Endothelial cell of umbilical vein (primary cell): ENCODE measurements at regions not wholly inside any gene's neighbourhood (a gene's known extent, or its start where the extent isn't known, plus 50 kb on each side); places are given as distances from the start of the nearest gene placed in this dataset.

ENCODE experiments used
- BruUV-seq: library from RNA; stranded (reverse); fragments of 400-500 nt; replicated peaks from 2 replicates; lab custom pipeline; 2021; lab: Mats Ljungman, UMichigan
- CTCF ChIA-PET: fragments of 300-600, 350-600 bp; sonication (Branson Sonifier 250); formaldehyde crosslinking; loops from one replicate; lab custom pipeline; 2021; ENCODE audit warnings: antibody characterized with exemption, inconsistent platforms; lab: Charles Lee
- POLR2A ChIA-PET: fragments of 300-600, 350-600 bp; sonication (Branson Sonifier 250); formaldehyde crosslinking; loops from one replicate; lab custom pipeline; 2021; ENCODE audit warnings: antibody characterized with exemption, inconsistent platforms; lab: Charles Lee
- DNase-seq: peaks from one replicate; pipeline ENCODE4 v3.0.0-alpha.2; 2011; ENCODE audit warnings: low read depth, low spot score
- FAIRE-seq: peaks from 2 replicates; lab custom pipeline; 2011; peaks lifted over from hg19 to GRCh38; lab: Jason Lieb, UNC
- H2AFZ ChIP-seq: 2 replicates; pipeline ENCODE4 v1.6.0; 2012; ENCODE audit warnings: low read depth, low read length, control low read depth, inconsistent platforms
- H3K27ac ChIP-seq: 2 replicates; pipeline ENCODE4 v1.5.1; 2011; ENCODE audit warnings: low read depth, mild to moderate bottlenecking, control low read depth, low read length, moderate library complexity; ENCODE audit not compliant: insufficient read depth
- H3K27me3 ChIP-seq, 2 experiments: 2 replicates each; pipeline versions ENCODE4 v1.6.0 to v1.6.1; 2011; ENCODE audit warnings: low read length in 2 of 2, mixed read lengths in 1 of 2; ENCODE audit not compliant: control insufficient read depth in 2 of 2, insufficient read depth in 2 of 2
- H3K36me3 ChIP-seq, 2 experiments: 2 replicates in 1 of 2; 3 replicates in 1 of 2; pipeline ENCODE4 v1.5.1; 2011; ENCODE audit warnings: low read length in 2 of 2, mild to moderate bottlenecking in 1 of 2, moderate library complexity in 1 of 2; ENCODE audit not compliant: control insufficient read depth in 2 of 2, insufficient read depth in 2 of 2; ENCODE audit errors: extremely low read depth in 1 of 2
- H3K4me1 ChIP-seq: 3 replicates; pipeline ENCODE4 v1.5.1; 2011; ENCODE audit warnings: mild to moderate bottlenecking, low read length; ENCODE audit not compliant: control insufficient read depth, insufficient read depth; ENCODE audit errors: extremely low read depth
- H3K4me2 ChIP-seq: 2 replicates; pipeline ENCODE4 v1.6.1; 2011; ENCODE audit warnings: low read length, control low read depth, mixed read lengths; ENCODE audit not compliant: insufficient read depth
- H3K4me3 ChIP-seq, 3 experiments: fragments of 200-600 bp in 1 of 3; sonication (generic), shearing (Covaris generic) in 1 of 3; replicated peaks in 1 of 3; 2 replicates each; pipeline ENCODE4 v1.5.1; 2011 to 2016; ENCODE audit warnings: control low read depth in 3 of 3, low read length in 3 of 3, mild to moderate bottlenecking in 2 of 3, inconsistent platforms in 1 of 3, low read depth in 1 of 3, moderate library complexity in 1 of 3; ENCODE audit not compliant: insufficient read depth in 1 of 3
- H3K79me2 ChIP-seq: 2 replicates; pipeline ENCODE4 v1.6.0; 2012; ENCODE audit warnings: low read length, inconsistent platforms; ENCODE audit not compliant: control insufficient read depth, insufficient read depth
- H3K9ac ChIP-seq: replicated peaks from 2 replicates; pipeline ENCODE3; 2011; ENCODE audit warnings: low read length, control low read depth; ENCODE audit not compliant: insufficient read depth; ENCODE audit errors: extremely low read depth
- H3K9me1 ChIP-seq: replicated peaks from 3 replicates; pipeline ENCODE4 v1.6.0; 2011; ENCODE audit warnings: mild to moderate bottlenecking, low read length; ENCODE audit not compliant: control insufficient read depth, insufficient read depth; ENCODE audit errors: extremely low read depth
- H3K9me3 ChIP-seq: replicated peaks from 2 replicates; pipeline ENCODE4 v1.5.1; 2012; ENCODE audit warnings: low read length, inconsistent platforms; ENCODE audit not compliant: control insufficient read depth, insufficient read depth
- H4K20me1 ChIP-seq: replicated peaks from 2 replicates; pipeline ENCODE3; 2011; ENCODE audit warnings: mild to moderate bottlenecking, low read length; ENCODE audit not compliant: control insufficient read depth, insufficient read depth; ENCODE audit errors: extremely low read depth
- CTCF ChIP-seq, 2 donors: IDR thresholded peaks; 1 replicate in 1 of 2; 2 replicates in 1 of 2; pipeline ENCODE4 v1.5.1; 2011; ENCODE audit warnings: low read length in 2 of 2, mild to moderate bottlenecking in 2 of 2, moderate library complexity in 2 of 2, control low read depth in 1 of 2, inconsistent platforms in 1 of 2, low read depth in 1 of 2; ENCODE audit not compliant: insufficient read depth in 1 of 2; ENCODE audit errors: extremely low read depth in 1 of 2
- EZH2 ChIP-seq: IDR thresholded peaks from 2 replicates; pipeline ENCODE4 v1.6.1; 2012; ENCODE audit warnings: borderline replicate concordance, low read depth, mild to moderate bottlenecking, moderate library complexity, low read length, inconsistent platforms; ENCODE audit not compliant: severe bottlenecking
- GATA2 ChIP-seq: IDR thresholded peaks from 2 replicates; pipeline ENCODE4 v1.7.0; 2011; ENCODE audit warnings: low read depth, mild to moderate bottlenecking, moderate library complexity, mixed read lengths, low read length; ENCODE audit not compliant: insufficient read length, insufficient read depth
- JUN ChIP-seq: IDR thresholded peaks from 2 replicates; pipeline ENCODE4 v1.6.1; 2011; ENCODE audit warnings: borderline replicate concordance, low read depth; ENCODE audit not compliant: insufficient read length, insufficient read depth
- MAX ChIP-seq: IDR thresholded peaks from 2 replicates; pipeline ENCODE4 v1.6.1; 2011; ENCODE audit not compliant: insufficient read depth, insufficient read length
- MYC ChIP-seq: IDR thresholded peaks from one replicate; pipeline ENCODE4 v1.6.1; 2011; ENCODE audit warnings: mild to moderate bottlenecking, low read depth, low read length
- POLR2A ChIP-seq: IDR thresholded peaks from 2 replicates; pipeline ENCODE4 v1.6.1; 2012; ENCODE audit warnings: low read depth, mild to moderate bottlenecking, control low read depth, low read length
- POLR2AphosphoS5 ChIP-seq: IDR thresholded peaks from 2 replicates; pipeline ENCODE4 v1.6.1; 2012; ENCODE audit warnings: low read depth, mild to moderate bottlenecking, control low read depth, low read length, moderate library complexity; ENCODE audit not compliant: insufficient read depth
- dilution Hi-C: fragments of 300-500 bp; cut with MboI; formaldehyde crosslinking; loops from one replicate; pipeline ENCODE4 v1.15.0; 2019; ENCODE audit warnings: low sequenced_read_pairs; ENCODE audit not compliant: extremely low pct_ligation_motif_present
- intact Hi-C: fragments of 100-400 bp; cut with micrococcal nuclease; formaldehyde crosslinking; loops from one replicate; pipeline ENCODE4 v1.10.0; 2022

- Histone ChIP-seq H3K9me1 (no peaks in the 10 kb centered on the region), H3K27ac (no peak overlapping the region), H3K4me3 (no peak overlapping the region), H3K79me2 (no peaks in the 10 kb centered on the region), H3K4me1 (no peaks in the 10 kb centered on the region), H3K9me3 (peaks cover 3% of the 10 kb centered on the region), H3K4me2 (no peak overlapping the region), H2AFZ (no peak overlapping the region), H3K27me3 (no peaks in the 10 kb centered on the region), H3K36me3 (no peaks in the 10 kb centered on the region), H4K20me1 (no peaks in the 10 kb centered on the region), H3K9ac (no peak overlapping the region)
- intact Hi-C loops (no loop called here), dilution Hi-C loops (no loop called here)
- DNase-seq: no peak
- no peak for FAIRE-seq
- no TSS peak for BruUV-seq
- ChIA-PET POLR2A (no interaction called here), CTCF (no interaction called here)
- TF ChIP-seq MAX: no peak
Observed at GRCh38 chr3:189494632-189495031, 136.6 kb upstream of the TP63 start.

- no peak overlapping the region for H3K4me3 ChIP-seq
- no peak for TF ChIP-seq POLR2A
- no peak for TF ChIP-seq JUN
- no peak for TF ChIP-seq EZH2
- TF ChIP-seq MYC: no peak
- TF ChIP-seq GATA2: no peak
- TF ChIP-seq CTCF (IDR thresholded peaks at IDR 0.05; ENCODE audit: extremely low read depth in 1 of 2, insufficient read depth in 1 of 2, low read depth in 1 of 2, low read length in 2 of 2): no peak
- TF ChIP-seq POLR2AphosphoS5: no peak
- TF ChIP-seq MAX: no peak
- POLR2A ChIA-PET: no interaction called here
- BruUV-seq: no TSS peak
- no peaks in the 10 kb centered on the region for H3K27me3 ChIP-seq
- no peaks in the 10 kb centered on the region for H3K79me2 ChIP-seq
- H3K9me1 ChIP-seq: no peaks in the 10 kb centered on the region
- dilution Hi-C loops: no loop called here
- H3K36me3 ChIP-seq: no peaks in the 10 kb centered on the region
- FAIRE-seq (no peak), DNase-seq (no peak)
- no peaks in the 10 kb centered on the region for H4K20me1 ChIP-seq
- H3K4me2 ChIP-seq: no peak overlapping the region
- peaks cover 3% of the 10 kb centered on the region for H3K9me3 ChIP-seq
- intact Hi-C loops: no loop called here
- H3K9ac ChIP-seq: no peak overlapping the region
- no peak overlapping the region for H2AFZ ChIP-seq
- no peaks in the 10 kb centered on the region for H3K4me1 ChIP-seq
- no peak overlapping the region for H3K27ac ChIP-seq
- CTCF ChIA-PET: no interaction called here
Observed at GRCh38 chr3:189496375-189497138, 134.6 kb upstream of the TP63 start.
